ENCODE measurements at regions not wholly inside any gene's neighbourhood (a gene's known extent, or its start where the extent isn't known, plus 50 kb on each side); places are given as distances from the start of the nearest gene placed in this dataset.

- DNase-seq, result no peak
Observed at GRCh38 chr14:98082833-98083232, 1189.2 kb downstream of the BCL11B start.

GRCh38 chr14:98085751-98086150 is 1186.2 kb downstream of the BCL11B start:
- no peak for DNase-seq

- no peak for DNase-seq
Observed at GRCh38 chr14:98093111-98093510, 1178.9 kb downstream of the BCL11B start.

GRCh38 chr14:98099527-98099926 is 1172.5 kb downstream of the BCL11B start:
- DNase-seq, result no peak

GRCh38 chr14:98101323-98101722 is 1170.7 kb downstream of the BCL11B start:
- DNase-seq, result no peak

GRCh38 chr14:98103705-98104104 is 1168.3 kb downstream of the BCL11B start:
- DNase-seq, result no peak

- no peak for DNase-seq
Observed at GRCh38 chr14:98109326-98109725, 1162.7 kb downstream of the BCL11B start.

GRCh38 chr14:98112194-98112780 is 1159.7 kb downstream of the BCL11B start:
- DNase-seq, result no peak

- DNase-seq, result no peak
Observed at GRCh38 chr14:98114122-98114895, 1157.7 kb downstream of the BCL11B start.

- no peak for DNase-seq
Observed at GRCh38 chr14:98114946-98115345, 1157.1 kb downstream of the BCL11B start.

GRCh38 chr14:98118749-98119148 is 1153.2 kb downstream of the BCL11B start:
- DNase-seq, result no peak

- no peak for DNase-seq
Observed at GRCh38 chr14:98119739-98120138, 1152.3 kb downstream of the BCL11B start.

GRCh38 chr14:98120831-98121464 is 1151.0 kb downstream of the BCL11B start:
- no peak for DNase-seq

- DNase-seq, result no peak
Observed at GRCh38 chr14:98122527-98122926, 1149.5 kb downstream of the BCL11B start.

GRCh38 chr14:98130691-98131090 is 1141.3 kb downstream of the BCL11B start:
- DNase-seq, result no peak

- DNase-seq, result no peak
Observed at GRCh38 chr14:98131406-98131805, 1140.6 kb downstream of the BCL11B start.

- DNase-seq, result no peak
Observed at GRCh38 chr14:98133806-98134205, 1138.2 kb downstream of the BCL11B start.

- DNase-seq, result no peak
Observed at GRCh38 chr14:98136012-98136789, 1135.8 kb downstream of the BCL11B start.

- no peak for DNase-seq
Observed at GRCh38 chr14:98137131-98138025, 1134.6 kb downstream of the BCL11B start.

- DNase-seq, result no peak
Observed at GRCh38 chr14:98138666-98139065, 1133.3 kb downstream of the BCL11B start.

GRCh38 chr14:98140862-98141530 is 1131.0 kb downstream of the BCL11B start:
- no peak for DNase-seq

- no peak for DNase-seq
Observed at GRCh38 chr14:98143566-98143965, 1128.4 kb downstream of the BCL11B start.
